Fibroblast of peridontal ligament (primary cell): ENCODE measurements at regions not wholly inside any gene's neighbourhood (a gene's known extent, or its start where the extent isn't known, plus 50 kb on each side); places are given as distances from the start of the nearest gene placed in this dataset.
"Not testable (repeated sequence)": the region's sequence is repeated elsewhere in the genome, so short reads cannot be mapped to it uniquely, and the experiment has no call there.

Experiments used
- DNase-seq: peaks from one replicate; pipeline ENCODE4 v3.0.0-alpha.2; 2010; ENCODE audit errors: extremely low read depth

DNA sequence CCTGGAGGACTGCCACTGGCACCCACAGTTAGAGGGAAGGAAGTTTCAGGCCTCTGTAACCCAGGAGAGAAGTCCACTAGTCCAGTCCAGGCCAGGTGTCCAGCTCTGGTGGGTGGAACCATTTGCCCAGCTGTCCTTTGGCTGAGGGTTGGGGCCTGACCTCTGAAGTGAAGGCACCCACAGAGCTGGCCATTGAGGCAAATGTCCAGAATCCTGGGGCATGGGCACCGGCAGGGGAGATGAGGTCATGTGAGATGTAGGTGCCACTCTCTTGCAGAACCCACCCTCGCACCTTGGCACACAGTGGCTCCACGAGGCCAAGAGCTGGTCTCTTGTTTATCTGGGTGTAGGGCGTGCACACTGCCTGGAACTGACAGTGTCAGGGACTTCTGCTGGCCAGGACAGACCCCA lies 162.8 kb downstream of the SMAD6 start:
- no peak for DNase-seq

DNA sequence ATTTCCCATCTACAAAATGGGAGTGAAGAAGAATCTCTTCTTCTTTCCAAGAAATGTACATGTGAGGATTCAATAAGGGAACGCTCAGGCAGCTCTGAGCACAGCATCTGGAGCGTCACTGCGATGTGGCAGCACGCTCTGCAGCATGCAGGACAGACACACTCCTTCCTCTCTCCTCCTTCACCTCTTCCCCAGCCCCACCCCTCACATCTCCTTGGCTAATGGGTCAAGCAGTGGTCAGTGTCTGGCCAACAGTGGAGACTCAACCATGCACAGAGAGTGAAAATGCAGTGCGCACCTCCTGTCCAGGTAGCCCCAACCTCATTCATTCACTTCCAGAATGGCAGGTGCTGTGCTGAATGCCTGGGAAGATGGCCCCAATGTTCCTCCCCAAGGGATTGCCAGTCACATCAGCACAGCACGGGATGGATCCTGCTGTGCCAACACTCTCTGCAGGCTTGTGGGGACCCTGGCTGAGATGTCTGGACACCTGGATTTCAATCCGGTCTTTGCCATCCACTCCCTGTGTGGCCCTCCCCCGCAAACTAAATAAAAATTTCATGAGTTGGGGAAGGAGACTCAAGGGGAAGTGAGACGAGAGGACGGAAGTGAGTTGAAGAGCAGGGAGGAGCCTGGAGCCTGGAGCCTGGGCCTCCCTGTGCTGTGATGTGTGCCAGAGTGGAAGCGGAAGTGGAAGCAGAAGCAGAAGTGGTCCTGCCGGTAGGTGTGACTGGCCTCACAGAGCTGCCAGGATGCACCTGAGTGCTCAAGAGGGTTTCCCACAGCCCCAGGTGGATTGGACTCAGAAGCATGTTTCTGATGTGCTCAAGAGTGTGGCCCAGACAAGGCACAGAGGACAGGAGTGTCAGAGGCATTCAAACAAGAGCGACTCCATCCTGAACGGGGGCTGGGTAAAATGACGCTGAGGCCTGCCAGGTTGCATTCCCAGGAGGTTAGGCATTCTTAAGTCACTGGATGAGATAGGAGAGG lies 163.9 kb downstream of the SMAD6 start:
- no peak for DNase-seq

DNA sequence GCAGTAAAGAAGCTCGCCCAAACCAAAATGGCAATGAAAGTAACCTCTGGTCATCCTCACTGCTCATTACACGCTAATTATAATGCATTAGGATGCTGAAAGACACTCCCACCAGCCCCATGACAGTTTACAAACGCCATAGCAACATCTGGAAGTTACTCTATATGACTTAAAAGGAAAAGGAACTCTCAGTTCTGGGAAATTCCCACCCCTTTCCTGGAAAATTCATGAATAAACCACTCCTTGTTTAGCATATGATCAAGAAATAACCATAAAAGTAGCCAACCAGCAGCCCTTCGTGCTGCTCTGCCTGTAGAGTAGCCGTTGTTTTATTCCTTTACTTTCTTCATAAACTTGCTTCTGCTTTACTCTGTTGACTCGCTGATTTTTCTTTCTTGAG lies 164.6 kb downstream of the SMAD6 start:
- DNase-seq, result no peak

DNA sequence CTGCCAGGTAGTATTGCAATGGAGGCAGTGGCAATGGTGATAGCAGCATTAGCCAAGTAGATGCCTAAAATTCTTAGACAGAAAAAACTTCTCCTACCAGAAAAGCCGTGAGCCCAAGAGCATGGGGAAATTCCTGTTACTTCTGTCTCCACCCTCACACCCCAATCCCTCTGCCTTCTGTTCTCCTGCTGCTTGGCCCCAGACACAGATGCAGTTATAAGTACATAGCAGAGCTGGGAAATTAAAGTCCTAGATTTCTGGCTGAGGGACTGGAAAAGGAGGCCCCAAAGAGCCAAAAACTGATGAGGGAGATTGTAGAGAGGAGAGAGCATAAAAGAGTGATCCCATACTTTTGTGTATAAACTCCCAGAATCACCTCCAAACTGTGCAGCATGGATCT lies 166.9 kb downstream of the SMAD6 start:
- DNase-seq, result no peak

DNA sequence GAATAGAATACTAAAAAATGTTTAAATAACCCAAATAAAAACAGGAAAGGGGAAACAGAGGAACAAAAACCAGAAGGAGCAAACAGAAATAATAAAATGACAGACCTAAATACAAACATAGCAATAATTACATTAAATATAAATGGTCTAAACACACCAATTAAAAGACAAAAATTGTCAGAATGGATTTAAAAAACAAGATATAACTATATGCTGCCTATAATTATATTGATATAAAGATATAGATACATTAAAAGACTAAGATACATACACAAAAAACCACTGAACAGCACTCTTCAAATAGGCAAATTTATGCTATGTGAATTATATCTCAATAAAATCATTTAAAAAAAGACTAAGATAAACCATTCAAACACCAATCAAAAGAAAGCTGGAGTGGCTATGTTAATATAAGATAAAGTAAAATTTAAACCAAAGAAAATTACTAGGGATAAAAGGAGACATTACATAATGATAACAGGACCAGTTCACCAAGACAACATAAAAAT lies 168.9 kb downstream of the SMAD6 start:
- no peak for DNase-seq

DNA sequence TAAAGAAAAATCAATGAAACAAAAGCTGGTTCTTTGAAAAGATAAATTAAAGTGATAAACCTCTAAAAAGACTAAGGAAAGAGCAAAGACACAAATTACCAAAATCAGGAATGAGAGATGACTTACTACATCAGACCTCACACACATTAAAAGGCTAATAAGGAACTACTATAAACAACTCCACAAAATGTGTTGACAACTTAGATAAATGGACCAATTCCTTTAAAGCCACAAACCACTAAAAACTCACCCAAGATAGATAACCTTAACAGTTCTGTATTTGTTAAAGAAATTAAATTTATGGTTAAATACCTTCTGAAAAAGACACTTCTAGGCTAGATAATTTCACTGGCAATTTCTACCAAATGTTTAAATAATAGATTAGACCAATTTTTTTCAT lies 170.4 kb downstream of the SMAD6 start:
- DNase-seq, result no peak

DNA sequence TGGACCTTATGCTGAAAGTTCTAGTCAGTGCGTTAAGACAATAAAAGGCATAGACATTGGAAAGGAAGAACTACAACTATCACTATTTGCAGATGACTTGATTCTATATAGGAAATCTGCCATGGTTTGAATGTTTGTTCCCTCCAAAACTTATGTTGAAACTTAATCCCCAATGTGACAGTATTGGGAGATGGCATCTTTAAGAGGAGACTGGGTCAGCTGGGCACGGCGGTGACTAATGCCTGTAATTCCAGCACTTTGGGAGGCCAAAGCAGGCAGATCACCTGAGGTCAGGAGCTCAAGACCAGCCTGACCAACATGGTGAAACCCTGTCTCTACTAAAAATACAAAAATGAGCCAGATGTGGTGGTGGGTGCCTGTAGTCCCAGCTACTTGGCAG lies 171.3 kb downstream of the SMAD6 start:
- DNase-seq, result not testable (repeated sequence)

DNA sequence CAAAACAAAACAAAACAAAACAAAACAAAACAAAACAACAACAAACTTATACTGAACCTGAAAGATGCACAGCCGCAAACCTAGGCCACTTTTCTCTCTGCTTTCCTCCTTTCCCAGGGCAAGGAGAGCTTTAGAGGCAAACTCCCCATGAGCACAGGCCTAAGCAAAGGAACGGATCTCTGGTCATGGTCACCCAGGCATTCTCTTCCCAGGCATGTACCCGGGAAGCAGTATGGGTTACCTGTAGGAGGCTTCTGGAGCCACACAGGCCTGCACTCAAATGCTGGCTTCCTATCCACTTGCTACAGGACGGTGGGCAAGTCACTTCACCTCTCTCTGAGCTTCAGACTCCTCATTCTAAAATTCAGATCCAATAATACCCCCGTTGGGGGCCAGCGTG lies 171.8 kb downstream of the SMAD6 start:
- DNase-seq, result no peak

DNA sequence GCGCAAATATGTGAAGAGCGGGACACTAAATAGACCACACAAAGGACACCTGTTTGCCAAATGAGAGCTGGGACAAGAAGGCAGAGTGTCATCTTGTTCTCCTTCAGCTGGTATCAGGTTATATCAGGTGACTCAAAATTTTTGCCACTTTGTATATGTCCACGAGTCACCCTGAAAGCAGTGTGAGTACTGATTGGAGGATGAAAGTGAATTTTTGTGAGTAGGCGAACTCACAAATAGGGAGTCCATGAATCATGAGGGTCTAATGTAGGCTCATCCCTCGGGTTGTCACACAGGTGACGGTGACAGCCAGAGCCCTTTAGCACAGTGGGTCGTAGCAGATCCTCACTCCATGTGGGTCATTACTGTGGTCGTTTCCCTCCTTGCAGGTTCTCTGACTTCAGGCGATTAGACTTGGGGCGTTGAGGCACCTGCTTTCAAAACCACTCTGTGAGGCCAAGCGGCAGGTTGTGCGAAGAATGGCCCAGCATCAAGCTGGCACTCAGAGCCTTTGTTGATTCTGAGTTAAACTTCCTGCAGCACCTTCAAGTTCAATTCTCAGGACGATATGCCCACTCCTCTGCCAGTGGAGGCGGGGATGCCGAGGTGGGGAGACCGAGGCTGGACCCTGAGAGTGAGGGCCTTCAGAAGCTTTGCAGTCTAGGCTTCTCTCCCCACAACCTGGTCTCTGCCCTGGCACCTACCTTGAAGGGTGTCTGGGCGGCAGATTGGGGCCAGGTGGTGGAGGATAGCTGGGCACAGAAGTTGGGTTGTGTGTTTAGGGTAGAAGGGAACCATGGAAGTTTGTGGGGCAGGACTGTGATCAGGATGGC lies 173.8 kb downstream of the SMAD6 start:
- DNase-seq, result no peak

DNA sequence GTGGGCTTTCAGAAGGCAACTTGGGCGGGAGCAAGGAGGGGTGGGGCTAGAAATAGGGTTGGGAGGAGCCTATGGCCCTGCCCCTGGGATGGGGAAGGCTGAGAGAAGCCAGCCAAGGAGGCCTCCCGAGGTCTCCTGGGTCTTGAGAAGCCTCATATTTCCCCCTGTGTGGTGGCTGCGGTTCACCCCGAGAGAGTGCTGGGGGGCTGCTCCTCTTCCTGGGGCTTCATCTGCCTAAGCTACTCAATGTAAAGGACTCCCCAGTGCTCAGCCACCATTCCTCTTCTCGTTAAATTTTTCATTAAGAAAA lies 174.3 kb downstream of the SMAD6 start:
- DNase-seq, result no peak

DNA sequence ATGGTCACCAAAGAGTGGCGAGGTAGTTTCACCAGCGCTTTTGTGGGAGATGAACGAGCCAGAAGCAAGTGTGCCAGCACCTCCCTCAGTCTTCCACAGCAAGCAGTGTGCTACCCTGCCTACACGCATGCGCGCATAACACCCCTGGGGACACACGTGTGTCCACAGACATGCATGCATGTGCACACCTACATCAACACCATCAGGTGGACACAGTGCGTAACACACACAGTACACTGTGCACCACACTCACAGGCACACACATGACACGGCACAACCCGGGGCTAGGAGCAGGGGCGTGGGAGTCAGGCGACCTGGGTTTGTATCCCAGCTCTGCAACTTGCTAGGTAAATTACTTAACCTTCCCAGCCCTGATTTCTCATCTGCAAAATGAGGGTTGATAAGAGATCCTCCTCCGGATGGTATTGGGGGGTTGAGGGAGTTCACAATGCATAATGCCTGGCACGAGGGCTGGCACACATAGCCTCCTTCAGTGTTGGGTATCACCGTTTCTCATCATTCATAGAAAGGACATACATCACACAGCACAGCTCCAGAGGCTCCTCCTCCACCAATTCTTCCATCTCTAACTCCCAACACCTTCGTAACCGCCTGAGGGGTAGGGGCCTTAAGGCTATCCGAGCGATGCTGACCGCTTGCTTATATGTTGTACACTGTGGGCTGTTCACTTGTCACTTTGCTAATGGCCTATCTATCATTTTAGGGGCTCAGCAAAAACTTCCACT lies 174.9 kb downstream of the SMAD6 start:
- DNase-seq, result no peak

DNA sequence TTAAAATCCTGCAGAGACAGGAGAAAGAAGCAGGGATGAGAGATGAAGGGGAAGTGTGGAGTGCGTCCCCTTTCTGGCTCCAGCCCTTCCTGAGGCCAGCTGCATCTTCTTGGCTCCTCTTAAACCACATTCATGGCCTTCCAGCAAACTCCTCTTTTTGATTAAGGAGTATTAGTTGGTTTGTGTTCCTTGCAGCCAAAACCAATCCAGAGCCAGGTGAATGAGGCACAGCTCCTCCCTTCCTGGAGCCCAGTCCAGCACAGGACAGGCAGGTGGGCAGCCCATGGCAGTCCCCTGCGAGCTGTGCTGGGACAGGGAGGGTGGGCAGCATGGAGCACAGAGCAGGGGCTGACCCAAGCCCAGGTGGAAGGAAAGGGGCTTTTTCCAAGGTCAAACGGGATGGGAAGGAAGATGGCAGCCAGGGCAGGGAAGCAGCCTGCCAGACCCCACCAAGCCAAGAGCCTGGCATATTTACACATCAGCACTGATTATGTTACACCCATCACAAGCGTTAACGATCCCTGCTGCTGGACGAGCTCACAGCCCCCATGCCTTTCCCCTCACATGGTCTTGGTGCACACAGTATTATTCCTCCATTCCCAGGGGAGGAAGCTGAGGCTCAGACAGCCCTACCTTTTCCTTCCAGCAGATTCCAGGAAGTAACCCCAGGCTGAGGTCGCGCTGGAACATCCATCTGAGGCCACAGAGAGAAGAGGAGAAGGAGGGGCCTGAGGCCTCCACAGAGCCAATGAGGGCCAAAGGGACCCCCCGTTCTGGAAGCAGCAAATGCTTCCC lies 175.6 kb downstream of the SMAD6 start:
- no peak for DNase-seq

DNA sequence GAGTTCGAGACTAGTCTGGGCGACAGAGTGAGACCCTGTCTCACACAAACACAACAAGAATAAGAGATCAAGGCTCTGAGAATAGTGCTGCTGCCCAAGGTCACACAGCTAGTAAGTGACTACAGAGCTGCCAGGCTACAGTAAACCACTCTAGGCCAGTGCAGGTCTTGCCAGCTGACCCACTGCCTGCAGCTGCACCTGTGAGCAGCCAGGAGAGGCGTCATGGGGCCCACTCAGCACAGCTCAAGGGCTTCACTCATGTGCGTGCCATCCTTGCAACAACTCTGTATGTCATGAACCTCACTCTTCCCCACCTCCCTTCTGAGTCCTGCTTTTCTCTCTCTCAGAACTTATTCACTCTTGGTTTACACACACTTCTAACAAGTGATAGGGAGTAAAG lies 176.7 kb downstream of the SMAD6 start:
- no peak for DNase-seq

DNA sequence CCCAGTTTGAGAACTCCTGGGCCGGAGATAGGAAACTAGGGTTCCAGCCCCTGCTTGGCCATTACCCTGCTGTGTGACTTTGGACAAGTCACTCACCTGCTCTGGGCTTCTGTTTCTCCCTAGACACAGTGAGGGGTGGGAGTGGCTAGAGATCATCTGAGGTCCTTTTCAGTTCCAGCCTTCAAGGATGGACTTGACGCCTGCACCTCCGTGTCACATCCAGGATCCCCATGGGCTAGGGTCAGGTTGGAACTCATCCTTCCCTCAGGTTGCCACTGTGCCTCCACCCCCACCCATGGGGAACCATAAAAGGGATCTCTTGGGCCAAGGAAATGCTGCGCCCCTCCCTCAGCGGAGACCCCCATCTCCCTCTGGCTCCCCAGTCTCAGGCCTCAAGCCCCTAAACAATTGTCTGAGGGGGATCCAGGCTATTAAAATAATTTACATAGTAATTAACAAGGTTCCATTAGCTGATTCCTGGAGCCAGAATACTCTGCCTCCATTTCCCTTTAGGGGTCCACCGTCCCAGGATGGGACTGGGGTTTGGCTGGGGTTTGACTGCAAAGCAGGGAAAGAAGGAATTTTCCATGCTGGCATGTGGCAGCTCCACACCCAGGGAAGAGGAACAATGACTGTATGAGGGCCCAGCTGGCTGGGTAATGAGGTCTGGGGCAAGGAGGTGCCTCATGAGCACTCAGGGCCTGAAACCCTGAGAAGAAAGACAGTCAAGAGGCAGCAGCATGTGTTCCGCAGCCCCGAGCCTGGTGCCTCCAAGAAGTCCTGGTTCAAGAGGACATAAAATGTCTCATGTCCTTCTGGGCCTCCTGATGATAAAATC lies 177.7 kb downstream of the SMAD6 start:
- DNase-seq, result no peak

DNA sequence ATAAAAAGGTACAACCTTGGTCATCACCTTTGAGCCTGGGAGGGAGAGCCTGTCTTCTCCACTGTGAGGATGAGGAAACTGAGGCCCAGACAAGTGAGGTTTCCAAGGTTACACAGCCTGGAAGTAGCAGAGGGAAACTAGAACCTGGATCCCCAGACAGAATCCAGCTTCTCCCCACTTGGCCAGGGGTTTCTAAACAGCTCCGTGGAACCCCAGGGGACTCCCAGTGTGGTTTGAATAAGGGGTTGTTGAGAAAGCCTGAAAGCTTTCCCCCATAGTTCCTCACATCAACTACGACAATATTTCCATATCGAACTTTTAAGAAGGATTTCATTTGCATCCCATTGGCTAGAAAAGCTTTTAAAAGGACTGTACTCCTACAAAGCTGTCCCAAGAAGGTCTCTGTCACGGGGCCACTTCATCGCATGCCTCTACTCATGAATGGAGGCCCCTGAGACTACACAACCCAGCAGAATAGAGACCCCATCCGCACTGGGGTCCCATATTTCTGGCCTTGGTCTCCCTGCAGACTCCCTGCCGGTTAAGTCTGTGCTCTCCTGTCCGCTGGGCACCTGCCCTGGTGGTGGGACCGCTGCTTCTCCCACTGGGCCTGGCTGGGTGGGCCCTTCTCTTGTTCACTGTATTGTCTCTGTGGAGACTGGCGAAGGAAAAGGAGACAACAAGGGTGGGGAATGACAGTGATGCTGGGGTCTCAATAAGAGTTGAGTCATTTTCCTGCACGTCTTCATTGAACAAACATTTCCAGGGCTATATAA lies 178.5 kb downstream of the SMAD6 start:
- DNase-seq, result no peak

DNA sequence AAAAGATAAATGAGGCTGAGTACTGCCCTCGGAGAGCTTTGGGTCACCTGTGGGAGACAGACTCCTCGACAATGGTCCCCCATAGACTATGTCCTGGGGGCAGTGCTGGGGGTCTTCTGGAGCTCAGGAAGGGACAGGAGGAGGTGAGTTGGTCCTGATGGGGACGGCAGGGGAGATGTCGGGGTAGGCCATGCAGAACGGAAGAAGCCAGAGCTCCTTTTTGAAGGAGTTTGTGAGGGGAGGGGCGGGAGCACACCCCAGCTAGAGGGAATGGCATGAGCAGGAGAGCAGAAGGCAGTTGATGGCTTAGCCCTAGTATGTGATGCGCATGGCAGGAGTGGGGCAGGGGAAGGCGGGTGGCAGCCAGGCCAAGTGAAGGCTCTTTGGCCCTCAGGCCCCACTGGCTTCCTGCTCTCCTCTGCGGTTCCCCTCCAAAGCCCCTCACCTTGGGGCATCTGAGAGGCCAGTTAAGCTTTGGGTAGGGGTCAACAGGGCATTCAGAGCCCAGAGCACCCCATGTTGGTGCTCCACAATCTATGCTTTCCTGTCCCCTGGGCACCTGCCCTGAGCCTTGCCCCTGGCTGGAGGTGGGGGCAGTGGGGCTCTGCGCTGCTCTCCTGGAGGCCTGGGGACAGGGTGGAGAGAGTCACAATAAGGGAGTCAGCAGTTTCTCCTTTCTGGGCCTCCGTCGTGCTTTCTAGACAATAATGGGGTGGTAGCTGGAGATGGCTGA lies 179.3 kb downstream of the SMAD6 start:
- DNase-seq, result no peak

DNA sequence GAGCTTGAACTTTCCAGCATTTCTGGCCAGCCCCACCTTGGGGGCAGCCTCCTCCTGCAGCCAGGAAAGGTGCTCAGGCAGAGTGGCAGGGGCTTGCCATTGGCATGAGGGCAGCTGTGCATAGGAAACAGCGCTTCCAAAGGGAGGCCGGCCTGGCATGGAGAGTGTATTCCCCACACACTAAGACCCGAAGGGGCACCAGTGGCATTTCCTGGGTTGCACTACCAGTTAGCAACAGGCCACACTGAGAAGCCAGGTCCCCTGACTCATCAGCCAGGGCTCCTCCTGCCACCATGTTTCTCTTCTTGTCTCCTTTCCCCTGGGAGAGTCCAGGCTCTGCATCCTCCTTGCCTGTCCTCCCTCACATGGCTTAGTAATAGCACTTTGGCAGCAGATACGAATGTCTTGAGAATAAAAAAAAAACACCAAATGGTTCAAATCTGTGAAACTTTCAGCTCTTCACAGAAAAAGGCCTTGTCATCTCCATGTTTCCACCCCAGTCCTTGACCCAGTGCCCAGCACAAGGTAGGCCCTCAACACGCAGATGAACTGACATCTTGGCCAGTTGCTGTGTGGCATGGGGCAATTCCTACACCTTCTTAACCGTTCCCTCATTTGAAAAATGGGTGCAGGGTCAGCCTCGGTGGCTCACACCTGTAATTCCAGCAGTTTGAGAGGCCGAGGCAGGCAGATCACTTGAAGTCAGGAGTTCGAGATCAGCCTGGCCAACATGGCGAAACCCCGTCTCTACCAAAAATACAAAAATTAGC lies 180.4 kb downstream of the SMAD6 start:
- DNase-seq, result peak; percentile 65

DNA sequence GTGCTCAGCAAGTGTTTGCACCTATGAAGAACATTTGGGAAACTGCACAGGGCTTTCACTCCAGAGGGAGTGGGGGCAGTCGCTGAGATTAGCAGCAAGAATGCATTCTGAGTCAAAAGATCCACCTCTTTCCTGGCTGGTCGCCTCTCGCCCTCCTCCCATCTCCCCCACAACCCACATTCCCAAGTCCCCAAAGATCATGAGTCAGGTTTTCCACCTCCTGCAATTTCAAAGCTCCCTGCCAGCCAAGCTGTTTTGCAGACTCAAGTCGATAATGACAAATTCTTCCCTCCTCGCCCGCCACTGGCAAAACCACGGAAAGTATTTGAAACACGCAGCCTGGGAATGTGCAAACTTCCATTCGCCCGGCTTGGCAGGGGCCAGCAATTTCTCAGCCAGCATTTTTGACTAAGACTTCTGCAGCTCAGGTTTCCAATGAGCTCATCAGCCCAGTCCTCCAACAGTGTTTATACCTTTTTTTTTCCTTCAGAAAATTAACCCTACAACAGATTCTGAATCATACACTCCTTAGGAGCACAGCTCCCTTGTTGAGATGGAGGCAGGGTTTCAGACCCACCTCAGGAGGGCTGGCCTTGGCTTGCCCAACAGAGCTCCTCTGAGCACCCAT lies 181.4 kb downstream of the SMAD6 start:
- peak; percentile 100 for DNase-seq
